D721Med (cell line): ENCODE measurements at regions not wholly inside any gene's neighbourhood (a gene's known extent, or its start where the extent isn't known, plus 50 kb on each side); places are given as distances from the start of the nearest gene placed in this dataset.

Experiments used
- DNase-seq: peaks from one replicate; pipeline ENCODE4 v3.0.0; 2011; ENCODE audit warnings: low spot score; ENCODE audit not compliant: insufficient read length
- FAIRE-seq: peaks from 2 replicates; lab custom pipeline; 2011; peaks lifted over from hg19 to GRCh38; lab: Jason Lieb, UNC
- TF ChIP-seq, protein P1 (sequence below): IDR thresholded peaks from 2 replicates; pipeline ENCODE4 v1.5.1; 2012; ENCODE audit warnings: mild to moderate bottlenecking, control low read depth; ENCODE audit not compliant: insufficient read depth; ENCODE audit errors: missing control alignments

DNA sequence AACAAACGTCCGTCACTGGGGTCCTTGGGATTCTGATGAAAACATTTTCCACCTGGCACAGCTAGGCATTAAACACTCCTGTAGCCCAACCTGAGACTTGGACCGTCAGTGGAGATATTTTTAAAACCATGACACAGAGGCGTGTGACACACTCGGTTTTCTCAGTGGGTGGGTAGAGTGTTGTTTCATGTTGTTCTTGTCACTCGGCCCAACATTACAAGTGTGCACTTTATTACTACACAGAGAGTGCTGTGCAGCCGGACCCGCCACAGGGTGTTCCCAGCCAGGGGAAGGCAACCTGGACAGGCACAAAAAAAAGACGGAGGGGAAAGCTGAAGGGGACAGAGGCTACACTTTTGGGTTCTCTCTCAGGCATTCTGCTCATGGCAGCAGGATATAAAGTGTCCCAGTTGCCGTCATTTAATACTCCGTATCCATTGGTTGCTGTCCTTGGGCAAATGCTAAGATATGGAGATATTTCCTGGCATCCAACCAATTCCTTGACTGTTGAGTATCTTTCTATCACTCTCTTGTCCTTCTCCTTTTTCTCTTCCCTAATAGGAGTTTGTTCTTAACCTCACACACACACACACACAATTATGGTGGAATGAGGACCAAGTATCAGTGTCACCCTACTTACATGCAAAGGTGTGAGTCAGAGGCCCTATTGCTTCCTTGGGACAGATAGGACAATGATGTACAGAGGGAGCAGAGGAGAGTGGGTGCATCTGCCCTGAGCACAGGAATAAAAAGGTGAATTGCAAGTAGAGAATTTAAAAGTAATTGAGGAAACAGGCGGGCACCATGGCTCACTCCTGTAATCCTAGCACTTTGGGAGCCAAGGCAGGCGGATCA, 154.1 kb upstream of the SOX9 start:
- no peak for DNase-seq
- no peak for FAIRE-seq
- TF ChIP-seq, protein P1, sequence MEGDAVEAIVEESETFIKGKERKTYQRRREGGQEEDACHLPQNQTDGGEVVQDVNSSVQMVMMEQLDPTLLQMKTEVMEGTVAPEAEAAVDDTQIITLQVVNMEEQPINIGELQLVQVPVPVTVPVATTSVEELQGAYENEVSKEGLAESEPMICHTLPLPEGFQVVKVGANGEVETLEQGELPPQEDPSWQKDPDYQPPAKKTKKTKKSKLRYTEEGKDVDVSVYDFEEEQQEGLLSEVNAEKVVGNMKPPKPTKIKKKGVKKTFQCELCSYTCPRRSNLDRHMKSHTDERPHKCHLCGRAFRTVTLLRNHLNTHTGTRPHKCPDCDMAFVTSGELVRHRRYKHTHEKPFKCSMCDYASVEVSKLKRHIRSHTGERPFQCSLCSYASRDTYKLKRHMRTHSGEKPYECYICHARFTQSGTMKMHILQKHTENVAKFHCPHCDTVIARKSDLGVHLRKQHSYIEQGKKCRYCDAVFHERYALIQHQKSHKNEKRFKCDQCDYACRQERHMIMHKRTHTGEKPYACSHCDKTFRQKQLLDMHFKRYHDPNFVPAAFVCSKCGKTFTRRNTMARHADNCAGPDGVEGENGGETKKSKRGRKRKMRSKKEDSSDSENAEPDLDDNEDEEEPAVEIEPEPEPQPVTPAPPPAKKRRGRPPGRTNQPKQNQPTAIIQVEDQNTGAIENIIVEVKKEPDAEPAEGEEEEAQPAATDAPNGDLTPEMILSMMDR, result no peak

DNA sequence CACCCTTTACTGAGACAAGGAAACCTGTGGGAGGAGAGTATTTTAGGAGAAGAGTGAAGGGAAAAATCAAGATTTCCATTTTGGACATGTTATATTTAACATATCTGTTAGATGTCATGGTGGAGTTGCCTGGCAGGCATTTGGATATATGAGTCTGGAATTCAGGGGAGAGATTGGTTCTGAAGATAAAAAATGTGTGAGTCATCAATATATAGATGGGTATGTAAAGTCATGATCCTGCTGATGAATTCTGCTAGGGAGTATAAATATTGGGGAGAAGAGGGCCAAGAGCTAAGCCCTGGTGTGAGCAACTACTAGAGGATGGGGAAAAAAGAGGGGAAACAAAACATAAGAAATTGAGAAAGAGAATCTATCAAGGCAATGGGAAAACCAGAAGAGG, 151.3 kb upstream of the SOX9 start:
- TF ChIP-seq, protein P1, result no peak
- no peak for FAIRE-seq
- no peak for DNase-seq

DNA sequence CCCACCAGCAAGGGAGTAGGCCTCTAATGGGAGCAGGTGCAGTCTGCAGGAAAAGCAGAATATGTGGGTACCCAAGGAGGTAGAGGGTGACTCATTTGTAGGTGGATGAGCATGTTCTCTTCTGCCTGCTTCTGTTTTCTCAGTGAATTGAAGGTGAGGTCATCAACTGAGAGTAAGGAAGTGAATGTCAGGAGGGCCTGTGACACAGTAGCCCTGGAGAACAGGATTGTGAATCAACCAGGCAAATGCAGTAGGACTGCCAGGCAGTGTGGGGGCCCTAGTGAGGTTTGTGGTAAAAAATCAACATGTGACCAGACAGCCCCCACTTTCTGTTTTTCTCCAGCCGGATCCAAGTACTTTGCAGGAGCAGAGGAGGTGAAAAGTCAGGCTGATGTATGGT, 150.5 kb upstream of the SOX9 start:
- DNase-seq (no peak), FAIRE-seq (no peak)
- TF ChIP-seq, protein P1, result no peak

DNA sequence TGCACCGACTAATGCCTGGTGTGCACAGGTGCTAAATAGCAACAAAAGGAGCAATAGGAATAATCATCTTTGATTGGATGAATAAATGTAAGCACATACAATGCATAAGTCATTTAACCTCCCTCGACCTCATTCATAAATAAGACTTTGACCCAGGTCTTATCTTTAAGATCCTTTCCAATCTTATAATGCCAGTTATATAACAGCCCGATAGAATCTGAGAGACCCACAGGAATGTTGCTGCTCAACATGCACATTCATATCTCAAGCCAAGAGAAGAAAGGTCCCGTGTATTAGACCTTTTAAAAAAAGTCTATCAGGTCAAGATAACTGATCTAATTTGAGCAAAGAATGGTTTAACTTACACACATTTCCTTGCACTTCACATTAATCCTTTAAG, 146.8 kb upstream of the SOX9 start:
- TF ChIP-seq, protein P1, result no peak
- FAIRE-seq (no peak), DNase-seq (no peak)

DNA sequence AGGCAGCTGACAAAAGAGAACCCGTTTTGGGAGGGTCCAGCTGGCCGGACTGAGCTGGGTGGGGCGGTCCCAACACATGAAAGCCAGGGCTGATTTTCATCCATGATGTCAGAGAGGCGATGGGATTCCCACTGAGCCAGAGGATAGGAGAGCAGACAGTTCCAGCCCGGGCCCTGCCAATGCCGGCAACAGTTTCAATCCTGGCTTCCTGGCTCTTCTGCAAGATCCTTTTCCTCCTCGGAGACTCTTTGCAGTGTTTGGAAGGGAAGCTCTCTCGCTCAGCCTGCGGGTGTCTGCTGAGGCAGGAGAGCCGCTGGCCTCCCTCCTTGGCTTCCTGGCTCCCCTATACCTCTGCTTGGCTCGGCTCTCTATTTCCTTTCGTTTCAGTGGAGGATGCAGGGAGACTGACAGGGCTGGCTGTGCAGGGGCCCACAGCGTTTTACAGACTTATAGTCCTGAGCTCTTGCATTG, 145.5 kb upstream of the SOX9 start:
- DNase-seq, result no peak
- TF ChIP-seq, protein P1, result no peak
- FAIRE-seq, result no peak

DNA sequence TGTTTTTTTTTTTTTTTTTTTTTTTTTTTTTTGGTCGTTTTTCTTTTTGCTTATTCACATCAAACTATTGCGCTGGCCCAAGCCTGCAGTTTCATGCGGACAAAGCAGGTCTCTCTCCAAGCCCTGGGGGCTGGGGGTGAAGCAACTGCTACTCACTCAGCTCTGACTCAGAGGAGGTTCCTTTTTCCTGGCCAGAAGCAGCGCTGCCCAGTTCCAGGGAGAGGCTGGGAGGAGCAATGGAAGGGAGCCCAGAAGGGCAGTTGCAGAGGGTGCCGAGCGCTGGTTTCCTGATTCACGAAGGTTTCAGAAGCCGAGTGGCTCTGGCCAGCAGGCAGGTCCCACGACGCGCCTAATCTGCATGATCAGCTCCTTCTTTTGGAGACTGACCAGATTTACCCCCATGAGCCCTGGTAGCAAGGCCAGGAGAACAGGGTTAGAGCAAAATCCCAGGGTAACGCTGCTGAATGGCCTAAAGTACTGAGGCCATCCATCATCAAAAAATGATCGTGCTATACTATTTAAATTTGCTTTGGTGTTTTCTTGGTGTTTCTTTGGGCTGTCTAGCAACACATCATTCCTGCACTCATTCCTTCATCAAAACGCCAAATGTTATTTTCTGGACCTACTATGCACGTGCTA, 144.7 kb upstream of the SOX9 start:
- TF ChIP-seq, protein P1, result no peak
- no peak for DNase-seq
- FAIRE-seq, result no peak

DNA sequence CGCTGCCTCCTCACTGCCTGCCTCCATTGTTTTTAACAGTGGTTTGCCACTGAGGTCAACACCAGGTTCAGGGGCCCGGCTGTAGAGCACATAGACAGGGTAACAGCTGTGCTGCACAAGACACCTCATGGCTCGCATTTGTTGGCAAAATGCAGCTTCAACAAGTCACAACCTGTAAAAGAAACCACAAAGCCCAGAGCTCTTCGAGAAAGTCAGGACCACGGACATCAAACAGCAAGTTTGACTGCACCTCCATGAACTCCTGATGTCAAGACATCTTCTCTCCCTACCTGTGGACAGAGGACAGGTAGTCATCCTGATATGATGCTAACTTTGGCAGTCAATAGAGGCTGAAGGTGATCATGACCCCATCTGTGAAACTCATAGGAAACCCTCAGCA, 142.4 kb upstream of the SOX9 start:
- FAIRE-seq (no peak), DNase-seq (no peak)
- TF ChIP-seq, protein P1, result no peak
